K562 (cell line): ENCODE measurements at regions not wholly inside any gene's neighbourhood (a gene's known extent, or its start where the extent isn't known, plus 50 kb on each side); places are given as distances from the start of the nearest gene placed in this dataset.

ENCODE experiments used
- ATAC-seq: fragments of 200-7000 bp; cut with Tn5 transposase; 3 replicates; pipeline ENCODE4 v1.9.1; 2020; ENCODE audit warnings: moderate library complexity
- BruUV-seq: library from RNA; stranded (reverse); fragments of 400-500 nt; replicated peaks from 2 replicates; lab custom pipeline; 2021; lab: Mats Ljungman, UMichigan
- CTCF ChIA-PET: fragments of 300-600 bp; formaldehyde crosslinking; extraction: SDS; loops from one replicate; lab custom pipeline; 2021; ENCODE audit warnings: low intra/inter-chr PET ratio; lab: Yijun Ruan, JAX
- POLR2A ChIA-PET: fragments of 300-600, 350-650 bp; sonication (Branson Sonifier 250); formaldehyde crosslinking; extraction: SDS; loops from one replicate; lab custom pipeline; 2021; ENCODE audit warnings: antibody characterized with exemption, inconsistent platforms; lab: Yijun Ruan, JAX
- DNase-seq, 4 experiments: peaks; one replicate each; pipeline versions ENCODE4 v3.0.0 to v3.0.0-alpha.2; 2011 to 2018; ENCODE audit warnings: low spot score in 3 of 4, mixed read lengths in 3 of 4; ENCODE audit errors: extremely low read depth in 1 of 4
- FAIRE-seq: peaks from 2 replicates; lab custom pipeline; 2011; peaks lifted over from hg19 to GRCh38; lab: Jason Lieb, UNC
- H2AFZ ChIP-seq: 2 replicates; pipeline ENCODE4 v1.6.0; 2011; ENCODE audit warnings: low read depth, low read length, control low read depth, inconsistent platforms
- H3K27ac ChIP-seq: fragments of 200-600 bp; 3 replicates; pipeline ENCODE4 v1.8.0; 2011; ENCODE audit warnings: low read depth, mild to moderate bottlenecking, control low read depth, inconsistent platforms, low read length, moderate library complexity, mixed read lengths; ENCODE audit errors: extremely low read depth
- H3K27me3 ChIP-seq, 2 experiments: fragments of 300-600 bp in 1 of 2; 2 replicates in 1 of 2; 3 replicates in 1 of 2; pipeline versions ENCODE4 v1.6.0 to v1.8.0; 2011; ENCODE audit warnings: inconsistent platforms in 2 of 2, low read length in 2 of 2, mild to moderate bottlenecking in 1 of 2, mixed read lengths in 1 of 2, moderate library complexity in 1 of 2; ENCODE audit not compliant: control insufficient read depth in 2 of 2, insufficient read depth in 2 of 2
- H3K36me3 ChIP-seq: fragments of 300-600 bp; 3 replicates; pipeline ENCODE4 v1.8.0; 2011; ENCODE audit warnings: mild to moderate bottlenecking, low read length, inconsistent platforms; ENCODE audit not compliant: control insufficient read depth, insufficient read depth
- H3K4me1 ChIP-seq, 2 experiments: fragments of 200-600 bp in 1 of 2; replicated peaks in 1 of 2; 2 replicates in 1 of 2; 3 replicates in 1 of 2; pipeline versions ENCODE4 v1.5.1 to v1.8.0; 2011; ENCODE audit warnings: inconsistent platforms in 2 of 2, low read length in 2 of 2, mild to moderate bottlenecking in 1 of 2, mixed read lengths in 1 of 2, moderate library complexity in 1 of 2; ENCODE audit not compliant: control insufficient read depth in 2 of 2, insufficient read depth in 2 of 2
- H3K4me2 ChIP-seq: 2 replicates; pipeline ENCODE4 v1.6.1; 2011; ENCODE audit warnings: low read length, control low read depth, inconsistent platforms, mixed read lengths; ENCODE audit not compliant: insufficient read depth
- H3K4me3 ChIP-seq: fragments of 200-600 bp; sonication (generic), shearing (Covaris generic); 2 replicates; pipeline ENCODE4 v1.5.1; 2016; ENCODE audit warnings: control low read depth, inconsistent platforms
- H3K79me2 ChIP-seq: fragments of 200-600 bp; 3 replicates; pipeline ENCODE4 v1.8.0; 2011; ENCODE audit warnings: low read length, inconsistent platforms; ENCODE audit not compliant: control insufficient read depth, insufficient read depth
- H3K9ac ChIP-seq, 2 experiments: 2 replicates each; pipeline versions ENCODE4 v1.6.0 to v1.6.1; 2011; ENCODE audit warnings: low read depth in 2 of 2, low read length in 2 of 2, control low read depth in 1 of 2, inconsistent platforms in 1 of 2, mild to moderate bottlenecking in 1 of 2, mixed read lengths in 1 of 2; ENCODE audit not compliant: insufficient read depth in 1 of 2
- H3K9me1 ChIP-seq: one replicate; pipeline ENCODE4 v1.6.0; 2011; ENCODE audit warnings: inconsistent platforms, mild to moderate bottlenecking, low read length, moderate library complexity; ENCODE audit not compliant: control insufficient read depth, insufficient read depth
- H3K9me3 ChIP-seq: replicated peaks from 2 replicates; pipeline ENCODE4 v1.5.1; 2011; ENCODE audit warnings: low read depth, low read length, inconsistent platforms; ENCODE audit not compliant: control insufficient read depth, insufficient read depth
- H4K20me1 ChIP-seq: replicated peaks from 2 replicates; pipeline ENCODE4 v1.6.1; 2011; ENCODE audit warnings: low read length, inconsistent platforms, mixed read lengths; ENCODE audit not compliant: control insufficient read depth, insufficient read depth
- CTCFL ChIP-seq: IDR thresholded peaks from 2 replicates; pipeline ENCODE4 v1.6.1; 2011; ENCODE audit warnings: borderline replicate concordance, low read depth, mild to moderate bottlenecking, moderate library complexity, low read length; ENCODE audit not compliant: insufficient read depth, poor library complexity, severe bottlenecking
- ETV1 ChIP-seq: fragments of 450-650 bp; conservative IDR thresholded peaks from 2 replicates; pipeline ENCODE4 v1.6.1; 2016; ENCODE audit warnings: missing genetic modification characterization, control low read depth, low read depth, missing compliant biosample characterization
- PURB ChIP-seq: sonication (generic); formaldehyde crosslinking; IDR thresholded peaks from 2 replicates; pipeline ENCODE4 v1.9.0; 2021; ENCODE audit warnings: low read depth, mild to moderate bottlenecking, missing genetic modification reagents
- ZBTB26 ChIP-seq: fragments of 450-650 bp; formaldehyde crosslinking; IDR thresholded peaks from 2 replicates; pipeline ENCODE4 v1.4.0; 2022; ENCODE audit warnings: missing genetic modification characterization
- WGBS: fragments of 100-300 bp; shearing (Covaris generic); methylation state at CpG from one replicate; pipeline ENCODE4 v1.1.6; 2016; ENCODE audit warnings: low coverage, mixed read lengths; ENCODE audit not compliant: insufficient coverage; ENCODE audit errors: missing lambda C conversion rate; 5-methylcytosine and 5-hydroxymethylcytosine counted together
- in situ Hi-C: fragments of 300-500 bp; cut with MboI; formaldehyde crosslinking; loops from 4 replicates; pipeline ENCODE4 v1.15.0; 2018; ENCODE audit warnings: inconsistent platforms, mixed read lengths
- intact Hi-C: fragments of 100-400 bp; cut with micrococcal nuclease; formaldehyde crosslinking; loops from 2 replicates; pipeline ENCODE4 v1.14.2; 2022
- TF ChIP-seq, protein P1 (sequence below): fragments of 450-650 bp; conservative IDR thresholded peaks from 2 replicates; pipeline ENCODE4 v1.6.1; 2016; ENCODE audit warnings: missing genetic modification characterization, low read depth, mild to moderate bottlenecking, control low read depth, missing compliant biosample characterization
- TF ChIP-seq, protein P2 (sequence below): fragments of 250-450 bp; sonication (Bioruptor Pico); IDR thresholded peaks from 2 replicates; pipeline ENCODE4 v1.4.0; 2020; ENCODE audit warnings: mild to moderate bottlenecking, moderate library complexity

DNA sequence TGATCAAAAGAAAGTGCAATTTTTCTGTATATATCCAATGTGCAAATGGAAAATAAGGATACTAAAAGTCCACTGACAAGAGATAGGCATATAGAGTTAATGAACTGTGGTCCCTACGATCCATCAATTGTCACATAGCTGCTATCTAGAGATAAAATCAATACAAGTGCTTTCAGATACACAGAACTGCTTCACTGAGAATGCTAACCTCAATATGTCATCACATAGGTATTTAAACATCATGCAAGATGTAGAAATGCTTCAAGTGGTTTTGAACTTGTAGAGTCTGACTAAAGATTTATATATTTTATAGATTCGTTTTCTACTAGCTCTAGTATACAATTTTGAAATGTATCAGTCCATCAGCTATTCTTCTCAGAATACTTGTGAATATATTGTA is 1604.7 kb downstream of the PLA2G4A start:
- BruUV-seq = no TSS peak
- H3K4me1 ChIP-seq = no peaks in the 10 kb centered on the region
- 8% methylated on average over 2 of the region's 2 CpGs for whole genome bisulfite sequencing
- intact Hi-C loops (no loop called here), in situ Hi-C loops (no loop called here)
- H3K27me3 ChIP-seq = no peaks in the 10 kb centered on the region
- ATAC-seq = no peak
- no peak overlapping the region for H2AFZ ChIP-seq
- CTCF ChIA-PET = no interaction called here
- no peaks in the 10 kb centered on the region for H3K36me3 ChIP-seq
- no peak overlapping the region for H3K27ac ChIP-seq
- no peaks in the 10 kb centered on the region for H4K20me1 ChIP-seq
- no peaks in the 10 kb centered on the region for H3K9me3 ChIP-seq
- POLR2A ChIA-PET = interaction anchor here (0.7 kb wide), 1 partner anchor 1672 kb away, joined by 3 read pairs; no protein-coding TSS in a partner anchor
- H3K4me2 ChIP-seq = no peak overlapping the region
- H3K79me2 ChIP-seq = no peaks in the 10 kb centered on the region
- TF ChIP-seq, protein P1, sequence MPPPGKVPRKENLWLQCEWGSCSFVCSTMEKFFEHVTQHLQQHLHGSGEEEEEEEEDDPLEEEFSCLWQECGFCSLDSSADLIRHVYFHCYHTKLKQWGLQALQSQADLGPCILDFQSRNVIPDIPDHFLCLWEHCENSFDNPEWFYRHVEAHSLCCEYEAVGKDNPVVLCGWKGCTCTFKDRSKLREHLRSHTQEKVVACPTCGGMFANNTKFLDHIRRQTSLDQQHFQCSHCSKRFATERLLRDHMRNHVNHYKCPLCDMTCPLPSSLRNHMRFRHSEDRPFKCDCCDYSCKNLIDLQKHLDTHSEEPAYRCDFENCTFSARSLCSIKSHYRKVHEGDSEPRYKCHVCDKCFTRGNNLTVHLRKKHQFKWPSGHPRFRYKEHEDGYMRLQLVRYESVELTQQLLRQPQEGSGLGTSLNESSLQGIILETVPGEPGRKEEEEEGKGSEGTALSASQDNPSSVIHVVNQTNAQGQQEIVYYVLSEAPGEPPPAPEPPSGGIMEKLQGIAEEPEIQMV (tag) = no peak
- TF ChIP-seq, all 486 proteins: peak for 0
- H3K9ac ChIP-seq = no peak overlapping the region
- FAIRE-seq (no peak), DNase-seq (no peak)
- no peak overlapping the region for H3K4me3 ChIP-seq
- no peaks in the 10 kb centered on the region for H3K9me1 ChIP-seq

- BruUV-seq = no TSS peak
- Histone ChIP-seq H3K9me1 (no peaks in the 10 kb centered on the region), H3K9me3 (no peaks in the 10 kb centered on the region), H3K27me3 (no peaks in the 10 kb centered on the region), H3K9ac (no peak overlapping the region), H2AFZ (no peak overlapping the region), H3K27ac (no peak overlapping the region), H3K36me3 (no peaks in the 10 kb centered on the region), H3K4me2 (no peak overlapping the region), H3K4me3 (no peak overlapping the region), H4K20me1 (no peaks in the 10 kb centered on the region), H3K79me2 (no peaks in the 10 kb centered on the region), H3K4me1 (no peaks in the 10 kb centered on the region)
- CTCF ChIA-PET = no interaction called here
- intact Hi-C loops = no loop called here
- no peak for FAIRE-seq
- in situ Hi-C loops = no loop called here
- no peak for DNase-seq
- ATAC-seq = no peak
- POLR2A ChIA-PET = no interaction called here
- 0% methylated on average over 3 of the region's 3 CpGs for WGBS
- TF ChIP-seq CTCFL (no peak), PURB (CRISPR knock-in tag) (no peak), ETV1 (tag) (no peak), ZBTB26 (CRISPR knock-in tag) (no peak)
- TF ChIP-seq, protein P2, sequence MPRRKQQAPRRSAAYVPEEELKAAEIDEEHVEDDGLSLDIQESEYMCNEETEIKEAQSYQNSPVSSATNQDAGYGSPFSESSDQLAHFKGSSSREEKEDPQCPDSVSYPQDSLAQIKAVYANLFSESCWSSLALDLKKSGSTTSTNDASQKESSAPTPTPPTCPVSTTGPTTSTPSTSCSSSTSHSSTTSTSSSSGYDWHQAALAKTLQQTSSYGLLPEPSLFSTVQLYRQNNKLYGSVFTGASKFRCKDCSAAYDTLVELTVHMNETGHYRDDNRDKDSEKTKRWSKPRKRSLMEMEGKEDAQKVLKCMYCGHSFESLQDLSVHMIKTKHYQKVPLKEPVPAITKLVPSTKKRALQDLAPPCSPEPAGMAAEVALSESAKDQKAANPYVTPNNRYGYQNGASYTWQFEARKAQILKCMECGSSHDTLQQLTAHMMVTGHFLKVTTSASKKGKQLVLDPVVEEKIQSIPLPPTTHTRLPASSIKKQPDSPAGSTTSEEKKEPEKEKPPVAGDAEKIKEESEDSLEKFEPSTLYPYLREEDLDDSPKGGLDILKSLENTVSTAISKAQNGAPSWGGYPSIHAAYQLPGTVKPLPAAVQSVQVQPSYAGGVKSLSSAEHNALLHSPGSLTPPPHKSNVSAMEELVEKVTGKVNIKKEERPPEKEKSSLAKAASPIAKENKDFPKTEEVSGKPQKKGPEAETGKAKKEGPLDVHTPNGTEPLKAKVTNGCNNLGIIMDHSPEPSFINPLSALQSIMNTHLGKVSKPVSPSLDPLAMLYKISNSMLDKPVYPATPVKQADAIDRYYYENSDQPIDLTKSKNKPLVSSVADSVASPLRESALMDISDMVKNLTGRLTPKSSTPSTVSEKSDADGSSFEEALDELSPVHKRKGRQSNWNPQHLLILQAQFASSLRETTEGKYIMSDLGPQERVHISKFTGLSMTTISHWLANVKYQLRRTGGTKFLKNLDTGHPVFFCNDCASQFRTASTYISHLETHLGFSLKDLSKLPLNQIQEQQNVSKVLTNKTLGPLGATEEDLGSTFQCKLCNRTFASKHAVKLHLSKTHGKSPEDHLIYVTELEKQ = no peak
Measured at GRCh38 chr1:188444526-188444925, 1615.8 kb downstream of the PLA2G4A start.
